Naive thymus-derived CD4-positive, alpha-beta T cell (primary cell): ENCODE measurements at regions not wholly inside any gene's neighbourhood (a gene's known extent, or its start where the extent isn't known, plus 50 kb on each side); places are given as distances from the start of the nearest gene placed in this dataset.

Experiments used
- ATAC-seq: fragments of 150-1000 bp; cut with Tn5 transposase; 2 replicates; pipeline ENCODE4 v1.10.0; 2021; ENCODE audit warnings: mild to moderate bottlenecking, moderate library complexity
- CTCF ChIA-PET: fragments of 350-600 bp; sonication (Branson Sonifier 250); formaldehyde crosslinking; loops from one replicate; lab custom pipeline; 2021; ENCODE audit warnings: antibody characterized with exemption; lab: Charles Lee
- POLR2A ChIA-PET: fragments of 350-600 bp; sonication (Branson Sonifier 250); formaldehyde crosslinking; loops from one replicate; lab custom pipeline; 2021; ENCODE audit warnings: antibody characterized with exemption, inconsistent platforms; lab: Charles Lee
- DNase-seq, 9 donors: peaks; one replicate each; pipeline versions ENCODE4 v3.0.0 to v3.0.0-alpha.2; 2020 to 2022; ENCODE audit warnings: mixed read lengths in 1 of 9
- H3K27ac ChIP-seq: one replicate; pipeline ENCODE4 v1.7.0; 2013; ENCODE audit warnings: mild to moderate bottlenecking, low read depth, low read length, moderate library complexity
- H3K27me3 ChIP-seq, 2 donors: one replicate each; pipeline ENCODE4 v1.7.0; 2013; ENCODE audit warnings: low read length in 2 of 2, mild to moderate bottlenecking in 2 of 2, moderate library complexity in 2 of 2; ENCODE audit not compliant: control insufficient read depth in 2 of 2, insufficient read depth in 2 of 2
- H3K36me3 ChIP-seq, 3 experiments: 1 replicate in 2 of 3; 2 replicates in 1 of 3; pipeline ENCODE4 v1.7.0; 2013; ENCODE audit warnings: low read length in 3 of 3, mild to moderate bottlenecking in 3 of 3, moderate library complexity in 1 of 3; ENCODE audit not compliant: insufficient read depth in 3 of 3, control insufficient read depth in 2 of 3
- H3K4me1 ChIP-seq, 2 donors: one replicate each; pipeline ENCODE4 v1.7.0; 2013; ENCODE audit warnings: low read length in 2 of 2, mild to moderate bottlenecking in 2 of 2, moderate library complexity in 1 of 2; ENCODE audit not compliant: control insufficient read depth in 2 of 2, insufficient read depth in 2 of 2
- H3K4me3 ChIP-seq: 2 replicates; pipeline ENCODE4 v1.7.0; 2013; ENCODE audit warnings: mild to moderate bottlenecking, low read length
- H3K9me3 ChIP-seq, 3 experiments: 1 replicate in 2 of 3; 2 replicates in 1 of 3; pipeline ENCODE4 v1.7.0; 2013; ENCODE audit warnings: low read length in 3 of 3; ENCODE audit not compliant: control insufficient read depth in 2 of 3
- H3K27ac Mint-ChIP-seq, 9 donors: one replicate each; pipeline ENCODE4 v1.8.0; 2020 to 2022; ENCODE audit warnings: mixed read lengths in 9 of 9, mild to moderate bottlenecking in 8 of 9, moderate library complexity in 5 of 9, inconsistent platforms in 2 of 9
- H3K27me3 Mint-ChIP-seq, 5 donors: one replicate each; pipeline ENCODE4 v1.8.0; 2021 to 2022; ENCODE audit warnings: mixed read lengths in 5 of 5, mild to moderate bottlenecking in 1 of 5
- H3K36me3 Mint-ChIP-seq, 5 donors: one replicate each; pipeline ENCODE4 v1.8.0; 2020 to 2022; ENCODE audit warnings: mixed read lengths in 5 of 5, mild to moderate bottlenecking in 3 of 5, inconsistent platforms in 1 of 5
- H3K4me1 Mint-ChIP-seq, 7 donors: one replicate each; pipeline ENCODE4 v1.8.0; 2020 to 2022; ENCODE audit warnings: mixed read lengths in 7 of 7, mild to moderate bottlenecking in 3 of 7, inconsistent platforms in 1 of 7
- H3K4me3 Mint-ChIP-seq, 10 donors: one replicate each; pipeline ENCODE4 v1.8.0; 2020 to 2022; ENCODE audit warnings: mild to moderate bottlenecking in 10 of 10, mixed read lengths in 10 of 10, moderate library complexity in 6 of 10, inconsistent platforms in 2 of 10
- H3K9me3 Mint-ChIP-seq, 11 donors: one replicate each; pipeline ENCODE4 v1.8.0; 2020 to 2022; ENCODE audit warnings: mixed read lengths in 11 of 11, mild to moderate bottlenecking in 4 of 11, inconsistent platforms in 1 of 11, moderate library complexity in 1 of 11
- intact Hi-C, 2 donors: fragments of 100-400 bp; cut with micrococcal nuclease; formaldehyde crosslinking; loops; one replicate each; pipeline ENCODE4 v1.15.1; 2023

- Histone ChIP-seq H3K9me3 (no peaks in the 10 kb centered on the region), H3K27me3 (no peaks in the 10 kb centered on the region), H3K4me3 (no peak overlapping the region), H3K36me3 (no peaks in the 10 kb centered on the region), H3K4me1 (no peaks in the 10 kb centered on the region), H3K27ac (no peak overlapping the region)
- ChIA-PET POLR2A (no interaction called here), CTCF (no interaction called here)
- Mint-ChIP-seq H3K27ac (no peak overlapping the region), H3K36me3 (no peaks in the 10 kb centered on the region), H3K4me3 (no peak overlapping the region), H3K27me3 (peaks cover 15 to 22% (median 19%) of the 10 kb centered on the region in 5 donors), H3K4me1 (no peaks in the 10 kb centered on the region), H3K9me3 (no peaks in the 10 kb centered on the region)
- DNase-seq: no peak
- ATAC-seq: no peak
- intact Hi-C loops: no loop called here
Observed at GRCh38 chr4:147034372-147034771, 88.7 kb upstream of the TTC29 start.

GRCh38 chr4:147037069-147037468 lies 91.4 kb upstream of the TTC29 start:
- Mint-ChIP-seq H3K36me3 (no peaks in the 10 kb centered on the region), H3K9me3 (no peaks in the 10 kb centered on the region), H3K27ac (no peak overlapping the region), H3K27me3 (peaks cover 21 to 33% (median 28%) of the 10 kb centered on the region in 5 donors), H3K4me1 (no peaks in the 10 kb centered on the region), H3K4me3 (no peak overlapping the region)
- DNase-seq (no peak), ATAC-seq (no peak)
- CTCF ChIA-PET: no interaction called here
- Histone ChIP-seq H3K4me3 (no peak overlapping the region), H3K36me3 (no peaks in the 10 kb centered on the region), H3K9me3 (no peaks in the 10 kb centered on the region), H3K27me3 (no peaks in the 10 kb centered on the region), H3K27ac (no peak overlapping the region), H3K4me1 (no peaks in the 10 kb centered on the region)
- POLR2A ChIA-PET: no interaction called here
- intact Hi-C loops: no loop called here

- no peak overlapping the region for H3K4me3 ChIP-seq
- H3K9me3 ChIP-seq: no peaks in the 10 kb centered on the region
- H3K36me3 ChIP-seq: no peaks in the 10 kb centered on the region
- H3K27me3 Mint-ChIP-seq: peaks cover 17 to 52% (median 37%) of the 10 kb centered on the region in 5 donors
- no peak overlapping the region for H3K27ac ChIP-seq
- H3K4me1 Mint-ChIP-seq: no peaks in the 10 kb centered on the region
- H3K27ac Mint-ChIP-seq: no peak overlapping the region
- ATAC-seq (no peak), DNase-seq (no peak)
- intact Hi-C loops: no loop called here
- H3K27me3 ChIP-seq: no peaks in the 10 kb centered on the region
- H3K4me1 ChIP-seq: no peaks in the 10 kb centered on the region
- CTCF ChIA-PET: interaction anchor here (1.0 kb wide), 1 partner anchor 21 kb away, joined by 3 read pairs; no protein-coding TSS in a partner anchor
- no peaks in the 10 kb centered on the region for H3K9me3 Mint-ChIP-seq
- H3K36me3 Mint-ChIP-seq: no peaks in the 10 kb centered on the region
- no peak overlapping the region for H3K4me3 Mint-ChIP-seq
- POLR2A ChIA-PET: no interaction called here
Observed at GRCh38 chr4:147039976-147040575, 94.4 kb upstream of the TTC29 start.

- ATAC-seq (no peak), DNase-seq (no peak)
- Mint-ChIP-seq H3K4me1 (no peaks in the 10 kb centered on the region), H3K27me3 (peaks cover 17 to 53% (median 38%) of the 10 kb centered on the region in 5 donors), H3K9me3 (no peaks in the 10 kb centered on the region), H3K27ac (no peak overlapping the region), H3K36me3 (no peaks in the 10 kb centered on the region), H3K4me3 (no peak overlapping the region)
- H3K36me3 ChIP-seq: no peaks in the 10 kb centered on the region
- H3K4me3 ChIP-seq: no peak overlapping the region
- H3K27ac ChIP-seq: no peak overlapping the region
- no peaks in the 10 kb centered on the region for H3K4me1 ChIP-seq
- intact Hi-C loops: no loop called here
- POLR2A ChIA-PET: no interaction called here
- CTCF ChIA-PET: interaction anchor here (1.0 kb wide), 1 partner anchor 22 kb away, joined by 3 read pairs; no protein-coding TSS in a partner anchor
- H3K27me3 ChIP-seq: no peaks in the 10 kb centered on the region
- H3K9me3 ChIP-seq: no peaks in the 10 kb centered on the region
Observed at GRCh38 chr4:147040874-147041273, 95.2 kb upstream of the TTC29 start.

GRCh38 chr4:147041376-147041775 lies 95.7 kb upstream of the TTC29 start:
- Mint-ChIP-seq H3K27ac (no peak overlapping the region), H3K4me3 (no peak overlapping the region), H3K36me3 (no peaks in the 10 kb centered on the region), H3K27me3 (peaks cover 16 to 54% (median 36%) of the 10 kb centered on the region in 5 donors), H3K9me3 (no peaks in the 10 kb centered on the region), H3K4me1 (no peaks in the 10 kb centered on the region)
- H3K9me3 ChIP-seq: no peaks in the 10 kb centered on the region
- ATAC-seq (no peak), DNase-seq (no peak)
- intact Hi-C loops: no loop called here
- H3K27ac ChIP-seq: no peak overlapping the region
- H3K4me3 ChIP-seq: no peak overlapping the region
- H3K36me3 ChIP-seq: no peaks in the 10 kb centered on the region
- H3K27me3 ChIP-seq: no peaks in the 10 kb centered on the region
- ChIA-PET CTCF (no interaction called here), POLR2A (no interaction called here)
- H3K4me1 ChIP-seq: no peaks in the 10 kb centered on the region

- peaks cover 10 to 61% (median 37%) of the 10 kb centered on the region in 5 donors for H3K27me3 Mint-ChIP-seq
- H3K27ac ChIP-seq: no peak overlapping the region
- no peak overlapping the region for H3K27ac Mint-ChIP-seq
- H3K27me3 ChIP-seq: no peaks in the 10 kb centered on the region
- CTCF ChIA-PET: no interaction called here
- H3K36me3 ChIP-seq: no peaks in the 10 kb centered on the region
- no peak overlapping the region for H3K4me3 Mint-ChIP-seq
- H3K9me3 Mint-ChIP-seq: no peaks in the 10 kb centered on the region
- H3K4me1 ChIP-seq: no peaks in the 10 kb centered on the region
- no peaks in the 10 kb centered on the region for H3K9me3 ChIP-seq
- DNase-seq: no peak
- ATAC-seq: no peak
- intact Hi-C loops: no loop called here
- no peaks in the 10 kb centered on the region for H3K4me1 Mint-ChIP-seq
- POLR2A ChIA-PET: no interaction called here
- no peak overlapping the region for H3K4me3 ChIP-seq
- no peaks in the 10 kb centered on the region for H3K36me3 Mint-ChIP-seq
Observed at GRCh38 chr4:147042046-147042445, 96.4 kb upstream of the TTC29 start.

GRCh38 chr4:147044241-147044640 lies 98.6 kb upstream of the TTC29 start:
- Histone ChIP-seq H3K36me3 (no peaks in the 10 kb centered on the region), H3K4me1 (no peaks in the 10 kb centered on the region), H3K9me3 (no peaks in the 10 kb centered on the region), H3K27me3 (no peaks in the 10 kb centered on the region), H3K4me3 (no peak overlapping the region), H3K27ac (no peak overlapping the region)
- no peak overlapping the region for H3K27ac Mint-ChIP-seq
- H3K4me1 Mint-ChIP-seq: no peaks in the 10 kb centered on the region
- peaks cover 0 to 7% (median 0%) of the 10 kb centered on the region in 11 donors for H3K9me3 Mint-ChIP-seq
- H3K36me3 Mint-ChIP-seq: no peaks in the 10 kb centered on the region
- H3K27me3 Mint-ChIP-seq: peaks cover 6 to 63% (median 40%) of the 10 kb centered on the region in 5 donors
- ATAC-seq (no peak), DNase-seq (no peak)
- ChIA-PET POLR2A (no interaction called here), CTCF (no interaction called here)
- intact Hi-C loops: no loop called here
- H3K4me3 Mint-ChIP-seq: no peak overlapping the region
